ENCODE measurements at regions not wholly inside any gene's neighbourhood (a gene's known extent, or its start where the extent isn't known, plus 50 kb on each side); places are given as distances from the start of the nearest gene placed in this dataset.
"Not testable (repeated sequence)": the region's sequence is repeated elsewhere in the genome, so short reads cannot be mapped to it uniquely, and the experiment has no call there.

DNA sequence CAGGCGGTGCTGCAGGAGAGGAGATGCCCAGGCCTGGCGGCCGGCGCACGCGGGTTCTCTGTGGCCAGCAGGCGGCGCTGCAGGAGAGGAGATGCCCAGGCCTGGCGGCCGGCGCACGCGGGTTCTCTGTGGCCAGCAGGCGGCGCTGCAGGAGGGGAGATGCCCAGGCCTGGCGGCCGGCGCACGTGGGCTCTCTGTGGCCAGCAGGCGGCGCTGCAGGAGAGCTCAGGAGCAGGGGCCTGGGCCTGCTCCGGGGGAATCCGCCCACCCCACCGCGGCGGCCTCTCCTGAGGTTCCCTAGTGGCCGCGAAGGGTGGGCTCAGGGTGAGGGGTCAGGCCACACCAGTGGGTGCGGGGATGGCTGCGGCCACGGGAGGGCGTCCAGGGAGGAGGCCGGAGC is 75.9 kb downstream of the OR4F16 start:
- DNase-seq (ENCODE audit: low spot score) = not testable (repeated sequence)

DNA sequence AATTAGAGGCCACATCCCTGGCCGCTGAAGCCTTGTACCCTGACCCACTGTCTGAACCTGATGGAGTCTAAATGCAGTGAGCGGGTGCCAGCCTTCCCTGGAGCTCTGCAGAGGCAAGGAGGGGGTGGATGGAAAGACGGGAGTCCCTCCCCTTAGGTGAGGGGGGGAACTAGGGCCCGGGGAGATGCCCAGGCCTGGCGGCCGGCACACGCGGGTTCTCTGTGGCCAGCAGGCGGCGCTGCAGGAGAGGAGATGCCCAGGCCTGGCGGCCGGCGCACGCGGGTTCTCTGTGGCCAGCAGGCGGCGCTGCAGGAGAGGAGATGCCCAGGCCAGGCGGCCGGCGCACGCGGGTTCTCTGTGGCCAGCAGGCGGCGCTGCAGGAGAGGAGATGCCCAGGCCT is 77.3 kb downstream of the OR4F16 start:
- not testable (repeated sequence) for DNase-seq (ENCODE audit: low spot score)

DNA sequence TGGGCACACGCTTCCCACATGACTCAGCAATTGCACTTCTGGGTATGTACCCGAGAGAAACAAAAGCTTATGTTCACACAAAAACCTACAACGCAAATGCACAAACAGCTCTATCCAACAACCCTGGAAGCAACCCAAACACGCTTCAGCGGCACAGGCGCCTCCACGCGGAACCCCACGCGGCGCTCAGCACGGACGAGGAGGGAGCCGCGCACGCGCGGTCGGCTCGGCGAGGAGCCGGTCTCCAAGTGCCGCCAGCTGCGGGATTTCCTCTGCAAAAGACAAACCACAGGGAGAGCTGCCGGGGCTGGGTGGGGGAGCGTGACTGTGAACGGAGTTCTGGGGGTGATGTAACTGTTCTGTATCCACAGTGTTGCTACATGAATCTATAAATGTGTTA is 81.2 kb downstream of the OR4F16 start:
- peak; percentile 24 for DNase-seq (ENCODE audit: low spot score)

DNA sequence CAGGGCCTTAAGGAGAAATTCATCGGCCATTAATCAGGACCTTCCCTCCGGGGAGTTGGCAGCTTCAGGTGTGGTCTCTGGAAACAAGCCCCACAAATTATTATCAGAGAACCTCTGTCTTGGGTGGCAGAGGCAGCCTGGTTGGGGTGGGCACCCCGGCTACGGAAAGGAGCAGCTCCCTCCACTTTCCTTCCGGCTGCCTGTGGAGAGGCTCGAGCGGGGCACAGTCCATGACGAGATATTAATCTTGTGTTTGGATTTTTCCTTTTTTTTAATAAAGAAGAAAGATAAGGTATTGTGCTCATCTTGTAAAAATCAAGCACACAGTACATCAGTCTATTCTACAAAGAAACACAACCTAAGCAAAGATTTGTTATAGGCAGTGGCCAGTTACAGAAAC is 98.2 kb downstream of the OR4F16 start:
- not testable (repeated sequence) for DNase-seq (ENCODE audit: low spot score)

DNA sequence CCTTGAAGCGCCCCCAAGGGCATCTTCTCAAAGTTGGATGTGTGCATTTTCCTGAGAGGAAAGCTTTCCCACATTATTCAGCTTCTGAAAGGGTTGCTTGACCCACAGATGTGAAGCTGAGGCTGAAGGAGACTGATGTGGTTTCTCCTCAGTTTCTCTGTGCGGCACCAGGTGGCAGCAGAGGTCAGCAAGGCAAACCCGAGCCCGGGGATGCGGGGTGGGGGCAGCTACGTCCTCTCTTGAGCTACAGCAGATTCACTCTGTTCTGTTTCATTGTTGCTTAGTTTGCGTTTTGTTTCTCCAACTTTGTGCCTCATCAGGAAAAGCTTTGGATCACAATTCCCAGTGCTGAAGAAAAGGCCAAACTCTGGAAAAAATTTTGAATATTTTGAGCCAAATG is 100.5 kb downstream of the OR4F16 start:
- DNase-seq (ENCODE audit: low spot score) = peak; percentile 30
